Hepatocyte (in vitro differentiated cells): ENCODE measurements at regions not wholly inside any gene's neighbourhood (a gene's known extent, or its start where the extent isn't known, plus 50 kb on each side); places are given as distances from the start of the nearest gene placed in this dataset.

Source experiments
- DNase-seq: peaks from one replicate; pipeline ENCODE4 v3.0.0-alpha.2; 2016; ENCODE audit warnings: low spot score
- H2AFZ ChIP-seq: fragments of 200-600 bp; sonication (generic); 2 replicates; pipeline ENCODE4 v1.6.0; 2016; ENCODE audit warnings: antibody characterized with exemption, mild to moderate bottlenecking
- H3K27ac ChIP-seq: fragments of 200-600 bp; sonication (generic); 2 replicates; pipeline ENCODE4 v1.5.1; 2016; ENCODE audit warnings: mild to moderate bottlenecking
- H3K27me3 ChIP-seq: fragments of 200-600 bp; sonication (generic); 2 replicates; pipeline ENCODE4 v1.6.1; 2016
- H3K36me3 ChIP-seq: fragments of 200-600 bp; sonication (generic); replicated peaks from 2 replicates; pipeline ENCODE4 v1.5.1; 2016; ENCODE audit warnings: low read depth; ENCODE audit not compliant: insufficient read depth
- H3K4me1 ChIP-seq: fragments of 200-600 bp; sonication (generic); 2 replicates; pipeline ENCODE4 v1.5.1; 2016; ENCODE audit warnings: mild to moderate bottlenecking, moderate library complexity; ENCODE audit not compliant: insufficient read depth
- H3K4me2 ChIP-seq: fragments of 200-600 bp; sonication (generic); 2 replicates; pipeline ENCODE4 v1.6.0; 2016
- H3K4me3 ChIP-seq: fragments of 200-600 bp; sonication (generic); 2 replicates; pipeline ENCODE4 v1.5.1; 2016; ENCODE audit warnings: mild to moderate bottlenecking
- H3K79me2 ChIP-seq: fragments of 200-600 bp; sonication (generic); 2 replicates; pipeline ENCODE4 v1.6.0; 2017; ENCODE audit warnings: mild to moderate bottlenecking
- H3K9me2 ChIP-seq: fragments of 200-600 bp; sonication (generic); replicated peaks from 2 replicates; pipeline ENCODE4 v1.6.0; 2017; ENCODE audit warnings: mild to moderate bottlenecking; ENCODE audit not compliant: insufficient read depth
- H3K9me3 ChIP-seq: fragments of 200-600 bp; sonication (generic); 2 replicates; pipeline ENCODE4 v1.5.1; 2016; ENCODE audit warnings: low read depth, mild to moderate bottlenecking
- H4K20me1 ChIP-seq: fragments of 200-600 bp; sonication (generic); 2 replicates; pipeline ENCODE4 v1.6.0; 2016; ENCODE audit warnings: mild to moderate bottlenecking; ENCODE audit not compliant: insufficient read depth, poor library complexity, severe bottlenecking
- CTCF ChIP-seq: fragments of 200-600 bp; sonication (generic); IDR thresholded peaks from 2 replicates; pipeline ENCODE4 v1.5.1; 2016; ENCODE audit warnings: antibody characterized with exemption, mild to moderate bottlenecking; ENCODE audit not compliant: poor library complexity
- EZH2 ChIP-seq: fragments of 200-600 bp; sonication (generic); IDR thresholded peaks from 2 replicates; pipeline ENCODE4 v1.6.1; 2016; ENCODE audit warnings: antibody characterized with exemption, mild to moderate bottlenecking, borderline replicate concordance
- EZH2phosphoT487 ChIP-seq: fragments of 200-600 bp; sonication (generic); IDR thresholded peaks from one replicate; pipeline ENCODE4 v1.6.1; 2018; ENCODE audit warnings: antibody characterized with exemption, mild to moderate bottlenecking, low read depth, moderate library complexity; ENCODE audit not compliant: unreplicated experiment, severe bottlenecking
- WGBS: methylation state at CpG from one replicate; pipeline ENCODE4 v1.1.6; 2016; ENCODE audit warnings: low lambda C conversion rate; ENCODE audit errors: missing lambda C conversion rate; 5-methylcytosine and 5-hydroxymethylcytosine counted together

- H3K27ac ChIP-seq: no peak overlapping the region
- H3K4me3 ChIP-seq: no peak overlapping the region
- no peaks in the 10 kb centered on the region for H3K79me2 ChIP-seq
- DNase-seq: no peak
- 81% methylated on average over 8 of the region's 8 CpGs for whole genome bisulfite sequencing
- H2AFZ ChIP-seq: no peak overlapping the region
- TF ChIP-seq EZH2phosphoT487: no peak
- TF ChIP-seq CTCF: no peak
- TF ChIP-seq EZH2: no peak
- H4K20me1 ChIP-seq: no peaks in the 10 kb centered on the region
- no peaks in the 10 kb centered on the region for H3K27me3 ChIP-seq
- H3K36me3 ChIP-seq: no peaks in the 10 kb centered on the region
- no peaks in the 10 kb centered on the region for H3K4me1 ChIP-seq
- no peak overlapping the region for H3K4me2 ChIP-seq
- no peaks in the 10 kb centered on the region for H3K9me2 ChIP-seq
- H3K9me3 ChIP-seq: no peaks in the 10 kb centered on the region
These were observed 126.0 kb downstream of the RNASET2 start for GRCh38 chr6:166830185-166830890.

DNA sequence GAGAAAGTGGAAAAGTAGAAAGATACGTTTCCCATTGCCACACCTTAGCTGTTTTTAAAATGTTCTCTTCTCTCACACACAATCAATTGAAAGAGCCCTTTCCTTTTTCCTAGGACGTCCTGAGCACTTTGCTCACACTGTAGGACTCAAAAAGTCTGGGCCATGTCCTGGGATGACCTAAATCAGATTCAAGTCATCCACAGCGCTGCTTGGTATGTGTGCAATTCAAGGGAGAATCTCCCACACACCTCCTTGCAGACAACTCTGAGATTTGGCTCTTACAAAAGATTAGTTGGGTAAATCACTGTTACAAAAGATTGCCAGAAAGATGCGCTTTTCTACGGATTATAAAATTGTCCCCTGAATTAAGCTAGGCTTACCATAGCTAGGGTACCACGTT, 130.1 kb downstream of the RNASET2 start:
- no peaks in the 10 kb centered on the region for H3K9me3 ChIP-seq
- no peaks in the 10 kb centered on the region for H4K20me1 ChIP-seq
- H3K79me2 ChIP-seq: no peaks in the 10 kb centered on the region
- DNase-seq: no peak
- H3K4me2 ChIP-seq: no peak overlapping the region
- no peak overlapping the region for H2AFZ ChIP-seq
- H3K27me3 ChIP-seq: no peaks in the 10 kb centered on the region
- H3K4me3 ChIP-seq: no peak overlapping the region
- 81% methylated on average over 6 of the region's 6 CpGs for WGBS
- no peak overlapping the region for H3K27ac ChIP-seq
- no peaks in the 10 kb centered on the region for H3K36me3 ChIP-seq
- TF ChIP-seq CTCF: no peak
- TF ChIP-seq EZH2: no peak
- no peak for TF ChIP-seq EZH2phosphoT487
- H3K4me1 ChIP-seq: no peaks in the 10 kb centered on the region
- no peaks in the 10 kb centered on the region for H3K9me2 ChIP-seq

GRCh38 chr6:166825553-166826145, 130.7 kb downstream of the RNASET2 start:
- no peaks in the 10 kb centered on the region for H3K4me1 ChIP-seq
- no peaks in the 10 kb centered on the region for H3K9me2 ChIP-seq
- H3K4me2 ChIP-seq: no peak overlapping the region
- no peak for DNase-seq
- no peaks in the 10 kb centered on the region for H3K36me3 ChIP-seq
- no peak overlapping the region for H2AFZ ChIP-seq
- H3K4me3 ChIP-seq: no peak overlapping the region
- no peaks in the 10 kb centered on the region for H3K79me2 ChIP-seq
- H3K27ac ChIP-seq: no peak overlapping the region
- H4K20me1 ChIP-seq: no peaks in the 10 kb centered on the region
- 76% methylated on average over 6 of the region's 6 CpGs for WGBS
- TF ChIP-seq EZH2: no peak
- no peak for TF ChIP-seq EZH2phosphoT487
- TF ChIP-seq CTCF: no peak
- no peaks in the 10 kb centered on the region for H3K9me3 ChIP-seq
- no peaks in the 10 kb centered on the region for H3K27me3 ChIP-seq
